Activated naive CD4-positive, alpha-beta T cell treated with anti-CD3 and anti-CD28 coated beads, Interleukin-2, amount 50 U/mL, for 16 hours (primary cell): ENCODE measurements at regions not wholly inside any gene's neighbourhood (a gene's known extent, or its start where the extent isn't known, plus 50 kb on each side); places are given as distances from the start of the nearest gene placed in this dataset.
"Not testable (repeated sequence)": the region's sequence is repeated elsewhere in the genome, so short reads cannot be mapped to it uniquely, and the experiment has no call there.

Source experiments
- DNase-seq: peaks from one replicate; pipeline ENCODE4 v3.0.0-alpha.2; 2020

- DNase-seq: not testable (repeated sequence)
Measured at GRCh38 chr2:234553223-234553622, 56.3 kb upstream of the ARL4C start.

GRCh38 chr2:234550511-234551107 lies 53.7 kb upstream of the ARL4C start:
- peak; percentile 46 for DNase-seq

- no peak for DNase-seq
Measured at GRCh38 chr2:234550056-234550455, 53.2 kb upstream of the ARL4C start.

- no peak for DNase-seq
Measured at GRCh38 chr2:234548695-234549420, 52.0 kb upstream of the ARL4C start.

GRCh38 chr2:234546770-234547169 lies 49.9 kb upstream of the ARL4C start:
- no peak for DNase-seq
